Panc1 (cell line): ENCODE measurements at regions not wholly inside any gene's neighbourhood (a gene's known extent, or its start where the extent isn't known, plus 50 kb on each side); places are given as distances from the start of the nearest gene placed in this dataset.

ENCODE experiments used
- ATAC-seq: fragments of 200-7000 bp; cut with Tn5 transposase; 2 replicates; pipeline ENCODE4 v1.9.1; 2020; ENCODE audit warnings: mild to moderate bottlenecking, moderate library complexity
- BruUV-seq: library from RNA; stranded (reverse); fragments of 400-500 nt; replicated peaks from 2 replicates; lab custom pipeline; 2021; lab: Mats Ljungman, UMichigan
- CTCF ChIA-PET: fragments of 300-600 bp; sonication (Branson Sonifier 250); formaldehyde crosslinking; loops from one replicate; lab custom pipeline; 2022; ENCODE audit warnings: antibody characterized with exemption; lab: Charles Lee
- POLR2A ChIA-PET: fragments of 300-600 bp; sonication (Branson Sonifier 250); formaldehyde crosslinking; loops from one replicate; lab custom pipeline; 2022; ENCODE audit warnings: antibody characterized with exemption; lab: Charles Lee
- DNase-seq: peaks from one replicate; pipeline ENCODE4 v3.0.0-alpha.2; 2010; ENCODE audit warnings: low read depth, low spot score
- H3K27ac ChIP-seq: 2 replicates; pipeline ENCODE4 v1.5.1; 2011; ENCODE audit warnings: mild to moderate bottlenecking, low read length, inconsistent platforms
- H3K27me3 ChIP-seq: fragments of 200-500 bp; sonication (Bioruptor generic); 2 replicates; pipeline ENCODE4 v1.6.0; 2014; ENCODE audit warnings: low read length, inconsistent platforms; ENCODE audit not compliant: control insufficient read depth, insufficient read depth
- H3K36me3 ChIP-seq: fragments of 200-500 bp; sonication (Bioruptor generic); 2 replicates; pipeline ENCODE4 v1.5.1; 2014; ENCODE audit warnings: inconsistent platforms, mild to moderate bottlenecking, low read length, moderate library complexity; ENCODE audit not compliant: control insufficient read depth, insufficient read depth
- H3K4me1 ChIP-seq: 2 replicates; pipeline ENCODE4 v1.5.1; 2011; ENCODE audit warnings: inconsistent platforms, mild to moderate bottlenecking, low read length, moderate library complexity; ENCODE audit not compliant: control insufficient read depth, insufficient read depth
- H3K4me3 ChIP-seq, 2 experiments: 2 replicates each; pipeline ENCODE4 v1.5.1; 2011 to 2012; ENCODE audit warnings: low read depth in 2 of 2, low read length in 2 of 2, mild to moderate bottlenecking in 2 of 2, inconsistent platforms in 1 of 2, moderate library complexity in 1 of 2
- H3K9me3 ChIP-seq: fragments of 200-500 bp; sonication (Bioruptor generic); 2 replicates; pipeline ENCODE4 v1.5.1; 2014; ENCODE audit warnings: low read depth, mild to moderate bottlenecking, inconsistent platforms, low read length, moderate library complexity; ENCODE audit not compliant: control insufficient read depth, insufficient read depth
- CTCF ChIP-seq: fragments of 450-650 bp; IDR thresholded peaks from 2 replicates; pipeline ENCODE4 v1.5.1; 2017; ENCODE audit warnings: mild to moderate bottlenecking
- POLR2AphosphoS5 ChIP-seq: IDR thresholded peaks from 2 replicates; pipeline ENCODE4 v1.6.1; 2012; ENCODE audit warnings: mild to moderate bottlenecking, low read depth, low read length, moderate library complexity
- SIN3A ChIP-seq: IDR thresholded peaks from 2 replicates; pipeline ENCODE4 v1.6.1; 2012; ENCODE audit warnings: low read depth, mild to moderate bottlenecking, low read length, moderate library complexity, borderline replicate concordance; ENCODE audit not compliant: insufficient read depth
- TCF7L2 ChIP-seq: IDR thresholded peaks from 2 replicates; pipeline ENCODE4 v1.6.1; 2011; ENCODE audit warnings: mild to moderate bottlenecking, low read depth, low read length, inconsistent platforms
- in situ Hi-C: cut with HindIII; loops from 2 replicates; pipeline ENCODE4 v1.10.0; 2016; ENCODE audit warnings: low sequenced_read_pairs, low pct_unique_long_range_greater_than_20kb
- intact Hi-C: fragments of 100-400 bp; cut with micrococcal nuclease; formaldehyde crosslinking; loops from one replicate; pipeline ENCODE4 v1.10.0; 2022; ENCODE audit not compliant: unreplicated experiment
- TF ChIP-seq, protein P1 (sequence below), 2 experiments: IDR thresholded peaks; 2 replicates each; pipeline ENCODE4 v1.6.1; 2011 to 2012; ENCODE audit warnings: low read depth in 2 of 2, control low read depth in 1 of 2, low read length in 1 of 2, mild to moderate bottlenecking in 1 of 2, moderate library complexity in 1 of 2; ENCODE audit not compliant: insufficient read depth in 1 of 2

GRCh38 chr11:98734686-98735085, 286.1 kb upstream of the CNTN5 start:
- Histone ChIP-seq H3K27me3 (no peaks in the 10 kb centered on the region), H3K4me1 (no peaks in the 10 kb centered on the region), H3K4me3 (no peak overlapping the region), H3K36me3 (no peaks in the 10 kb centered on the region), H3K27ac (no peak overlapping the region), H3K9me3 (no peaks in the 10 kb centered on the region)
- ChIA-PET CTCF (no interaction called here), POLR2A (no interaction called here)
- DNase-seq (no peak), ATAC-seq (no peak)
- in situ Hi-C loops (no loop called here), intact Hi-C loops (no loop called here)
- BruUV-seq = no TSS peak
- TF ChIP-seq, protein P1, sequence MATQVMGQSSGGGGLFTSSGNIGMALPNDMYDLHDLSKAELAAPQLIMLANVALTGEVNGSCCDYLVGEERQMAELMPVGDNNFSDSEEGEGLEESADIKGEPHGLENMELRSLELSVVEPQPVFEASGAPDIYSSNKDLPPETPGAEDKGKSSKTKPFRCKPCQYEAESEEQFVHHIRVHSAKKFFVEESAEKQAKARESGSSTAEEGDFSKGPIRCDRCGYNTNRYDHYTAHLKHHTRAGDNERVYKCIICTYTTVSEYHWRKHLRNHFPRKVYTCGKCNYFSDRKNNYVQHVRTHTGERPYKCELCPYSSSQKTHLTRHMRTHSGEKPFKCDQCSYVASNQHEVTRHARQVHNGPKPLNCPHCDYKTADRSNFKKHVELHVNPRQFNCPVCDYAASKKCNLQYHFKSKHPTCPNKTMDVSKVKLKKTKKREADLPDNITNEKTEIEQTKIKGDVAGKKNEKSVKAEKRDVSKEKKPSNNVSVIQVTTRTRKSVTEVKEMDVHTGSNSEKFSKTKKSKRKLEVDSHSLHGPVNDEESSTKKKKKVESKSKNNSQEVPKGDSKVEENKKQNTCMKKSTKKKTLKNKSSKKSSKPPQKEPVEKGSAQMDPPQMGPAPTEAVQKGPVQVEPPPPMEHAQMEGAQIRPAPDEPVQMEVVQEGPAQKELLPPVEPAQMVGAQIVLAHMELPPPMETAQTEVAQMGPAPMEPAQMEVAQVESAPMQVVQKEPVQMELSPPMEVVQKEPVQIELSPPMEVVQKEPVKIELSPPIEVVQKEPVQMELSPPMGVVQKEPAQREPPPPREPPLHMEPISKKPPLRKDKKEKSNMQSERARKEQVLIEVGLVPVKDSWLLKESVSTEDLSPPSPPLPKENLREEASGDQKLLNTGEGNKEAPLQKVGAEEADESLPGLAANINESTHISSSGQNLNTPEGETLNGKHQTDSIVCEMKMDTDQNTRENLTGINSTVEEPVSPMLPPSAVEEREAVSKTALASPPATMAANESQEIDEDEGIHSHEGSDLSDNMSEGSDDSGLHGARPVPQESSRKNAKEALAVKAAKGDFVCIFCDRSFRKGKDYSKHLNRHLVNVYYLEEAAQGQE (IDR thresholded peaks at IDR 0.05; ENCODE audit: insufficient read depth in 1 of 2, low read depth in 2 of 2, low read length in 1 of 2) = no peak
- TF ChIP-seq TCF7L2 = no peak
- TF ChIP-seq CTCF = no peak
- no peak for TF ChIP-seq SIN3A
- no peak for TF ChIP-seq POLR2AphosphoS5

GRCh38 chr11:98736833-98737232, 283.9 kb upstream of the CNTN5 start:
- TF ChIP-seq, protein P1 (IDR thresholded peaks at IDR 0.05; ENCODE audit: insufficient read depth in 1 of 2, low read depth in 2 of 2, low read length in 1 of 2) = no peak
- TF ChIP-seq POLR2AphosphoS5 (no peak), CTCF (no peak), SIN3A (no peak), TCF7L2 (no peak)
- no peak overlapping the region for H3K4me3 ChIP-seq
- in situ Hi-C loops (no loop called here), intact Hi-C loops (no loop called here)
- BruUV-seq = no TSS peak
- no peaks in the 10 kb centered on the region for H3K27me3 ChIP-seq
- ChIA-PET POLR2A (no interaction called here), CTCF (no interaction called here)
- ATAC-seq (no peak), DNase-seq (no peak)
- no peak overlapping the region for H3K27ac ChIP-seq
- H3K36me3 ChIP-seq = no peaks in the 10 kb centered on the region
- no peaks in the 10 kb centered on the region for H3K9me3 ChIP-seq
- H3K4me1 ChIP-seq = no peaks in the 10 kb centered on the region
